Peyer's patch (tissue), 4 donors: ENCODE measurements at regions not wholly inside any gene's neighbourhood (a gene's known extent, or its start where the extent isn't known, plus 50 kb on each side); places are given as distances from the start of the nearest gene placed in this dataset.
A peak's percentile ranks its signal among the peaks of the same experiment; 100 is the strongest.

ENCODE experiments used
- DNase-seq, 3 donors: peaks; one replicate each; pipeline ENCODE4 v3.0.0-alpha.2; 2017 to 2019
- H3K27ac ChIP-seq, 4 donors: fragments of 200-600 bp; sonication (generic); one replicate each; pipeline ENCODE4 v1.5.1; 2016 to 2019
- H3K27me3 ChIP-seq, 2 donors: fragments of 200-600 bp; sonication (generic); one replicate each; pipeline ENCODE4 v1.5.1; 2019
- H3K36me3 ChIP-seq, 3 donors: fragments of 200-600 bp; sonication (generic); one replicate each; pipeline ENCODE4 v1.5.1; 2016 to 2019
- H3K4me1 ChIP-seq, 4 donors: fragments of 200-600 bp; sonication (generic); one replicate each; pipeline ENCODE4 v1.5.1; 2016 to 2019
- H3K4me3 ChIP-seq, 4 donors: fragments of 200-600 bp; sonication (generic); 1 replicate in 3 of 4; 2 replicates in 1 of 4; pipeline ENCODE4 v1.5.1; 2016 to 2019; ENCODE audit warnings: mild to moderate bottlenecking in 1 of 4
- H3K9me3 ChIP-seq, 4 donors: fragments of 200-600 bp; sonication (generic); one replicate each; pipeline ENCODE4 v1.5.1; 2016 to 2019; ENCODE audit warnings: mild to moderate bottlenecking in 1 of 4
- POLR2A ChIP-seq, 2 donors: fragments of 450-650 bp; IDR thresholded peaks; one replicate each; pipeline ENCODE4 v1.5.1; 2017; ENCODE audit warnings: antibody characterized with exemption in 2 of 2, mild to moderate bottlenecking in 2 of 2, moderate library complexity in 2 of 2
- TF ChIP-seq, protein P1 (sequence below), 6 experiments: fragments of 450-650 bp in 4 of 6; fragments of 200-600 bp in 2 of 6; sonication (generic) in 1 of 6; IDR thresholded peaks; one replicate each; pipeline ENCODE4 v1.5.1; 2017 to 2019; ENCODE audit warnings: antibody characterized with exemption in 6 of 6, mild to moderate bottlenecking in 3 of 6, moderate library complexity in 1 of 6

DNA sequence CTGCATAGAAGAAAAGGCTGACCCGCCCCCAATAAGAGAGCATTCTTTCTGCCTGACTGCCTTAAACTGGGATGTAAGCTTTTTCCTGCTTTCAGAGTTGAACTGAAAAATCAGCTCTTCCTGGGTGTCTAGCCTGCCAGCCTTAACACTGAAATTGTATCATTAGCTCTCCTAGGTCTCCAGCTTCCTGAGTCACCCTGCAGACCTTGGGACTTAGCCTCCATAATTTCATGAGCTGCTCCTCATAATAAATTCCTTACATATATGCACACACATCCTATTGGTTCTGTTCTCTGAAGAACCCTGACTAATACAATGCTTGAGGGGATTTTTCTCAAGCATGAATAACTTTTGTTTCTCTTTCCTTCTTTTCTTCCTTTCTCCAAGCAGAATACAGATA, 76.4 kb upstream of the FAR2 start:
- no peaks in the 10 kb centered on the region for H3K27me3 ChIP-seq
- no peak for DNase-seq
- no peaks in the 10 kb centered on the region for H3K4me1 ChIP-seq
- no peak overlapping the region for H3K27ac ChIP-seq
- no peaks in the 10 kb centered on the region for H3K36me3 ChIP-seq
- no peak overlapping the region for H3K4me3 ChIP-seq
- H3K9me3 ChIP-seq = no peaks in the 10 kb centered on the region
- TF ChIP-seq, protein P1, sequence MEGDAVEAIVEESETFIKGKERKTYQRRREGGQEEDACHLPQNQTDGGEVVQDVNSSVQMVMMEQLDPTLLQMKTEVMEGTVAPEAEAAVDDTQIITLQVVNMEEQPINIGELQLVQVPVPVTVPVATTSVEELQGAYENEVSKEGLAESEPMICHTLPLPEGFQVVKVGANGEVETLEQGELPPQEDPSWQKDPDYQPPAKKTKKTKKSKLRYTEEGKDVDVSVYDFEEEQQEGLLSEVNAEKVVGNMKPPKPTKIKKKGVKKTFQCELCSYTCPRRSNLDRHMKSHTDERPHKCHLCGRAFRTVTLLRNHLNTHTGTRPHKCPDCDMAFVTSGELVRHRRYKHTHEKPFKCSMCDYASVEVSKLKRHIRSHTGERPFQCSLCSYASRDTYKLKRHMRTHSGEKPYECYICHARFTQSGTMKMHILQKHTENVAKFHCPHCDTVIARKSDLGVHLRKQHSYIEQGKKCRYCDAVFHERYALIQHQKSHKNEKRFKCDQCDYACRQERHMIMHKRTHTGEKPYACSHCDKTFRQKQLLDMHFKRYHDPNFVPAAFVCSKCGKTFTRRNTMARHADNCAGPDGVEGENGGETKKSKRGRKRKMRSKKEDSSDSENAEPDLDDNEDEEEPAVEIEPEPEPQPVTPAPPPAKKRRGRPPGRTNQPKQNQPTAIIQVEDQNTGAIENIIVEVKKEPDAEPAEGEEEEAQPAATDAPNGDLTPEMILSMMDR (IDR thresholded peaks at IDR 0.05) = no peak
- no peak for TF ChIP-seq POLR2A (IDR thresholded peaks at IDR 0.05)

DNA sequence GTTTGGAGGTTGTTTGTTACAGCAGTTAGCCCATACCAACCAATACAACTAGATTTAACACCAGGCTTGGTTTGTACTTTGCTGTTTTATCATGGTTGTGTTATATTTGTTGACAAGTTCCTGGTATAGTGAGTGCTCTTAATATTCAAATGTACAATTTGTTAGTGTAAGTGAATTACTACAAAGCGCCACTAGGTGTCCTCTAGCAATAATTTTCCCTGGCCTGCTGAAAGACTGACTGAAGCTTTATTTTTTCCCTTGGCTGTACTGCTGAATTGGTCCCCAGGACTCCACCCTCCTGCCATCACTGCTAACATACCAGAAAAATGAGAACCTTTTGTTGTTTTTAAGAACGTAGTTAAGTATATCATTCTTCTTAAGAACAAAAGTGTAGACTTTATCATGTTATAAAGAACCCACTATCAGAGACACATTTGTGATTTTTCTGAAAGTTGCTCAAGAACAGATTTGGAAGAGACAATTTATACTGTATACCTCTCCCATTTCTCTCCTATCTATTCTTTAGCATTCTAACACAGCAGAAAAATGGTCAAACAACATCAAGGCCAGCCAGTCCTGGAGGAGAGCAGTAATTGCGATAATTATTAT, 75.3 kb upstream of the FAR2 start:
- Histone ChIP-seq H3K9me3 (no peaks in the 10 kb centered on the region), H3K36me3 (no peaks in the 10 kb centered on the region), H3K27ac (no peak overlapping the region), H3K4me1 (no peaks in the 10 kb centered on the region), H3K27me3 (no peaks in the 10 kb centered on the region), H3K4me3 (no peak overlapping the region)
- no peak for DNase-seq
- no peak for TF ChIP-seq POLR2A (IDR thresholded peaks at IDR 0.05)
- TF ChIP-seq, protein P1 (IDR thresholded peaks at IDR 0.05) = peak; percentile 26 to 84 (median 78)

DNA sequence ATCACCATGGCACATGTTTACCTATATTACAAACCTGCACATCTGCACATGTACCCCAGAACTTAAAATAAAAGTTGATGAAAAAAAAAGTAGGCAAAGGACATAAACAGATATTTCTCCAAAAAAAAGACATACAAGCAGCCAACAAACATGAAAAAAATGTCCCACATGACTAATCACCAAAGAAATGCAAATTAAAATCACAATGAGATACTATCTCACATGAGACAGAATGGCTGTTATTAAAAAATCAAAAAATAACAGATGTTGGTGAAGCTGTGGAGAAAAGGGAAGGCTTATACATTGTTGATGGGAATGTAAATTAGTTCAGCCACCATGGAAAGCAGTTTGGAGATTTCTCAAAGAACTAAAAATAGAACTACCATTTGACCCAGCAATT, 68.0 kb upstream of the FAR2 start:
- Histone ChIP-seq H3K27me3 (no peaks in the 10 kb centered on the region), H3K36me3 (no peaks in the 10 kb centered on the region), H3K9me3 (no peaks in the 10 kb centered on the region), H3K27ac (no peak overlapping the region), H3K4me1 (no peaks in the 10 kb centered on the region), H3K4me3 (no peak overlapping the region)
- DNase-seq = no peak
- TF ChIP-seq POLR2A (IDR thresholded peaks at IDR 0.05) = no peak
- TF ChIP-seq, protein P1 (IDR thresholded peaks at IDR 0.05) = no peak

DNA sequence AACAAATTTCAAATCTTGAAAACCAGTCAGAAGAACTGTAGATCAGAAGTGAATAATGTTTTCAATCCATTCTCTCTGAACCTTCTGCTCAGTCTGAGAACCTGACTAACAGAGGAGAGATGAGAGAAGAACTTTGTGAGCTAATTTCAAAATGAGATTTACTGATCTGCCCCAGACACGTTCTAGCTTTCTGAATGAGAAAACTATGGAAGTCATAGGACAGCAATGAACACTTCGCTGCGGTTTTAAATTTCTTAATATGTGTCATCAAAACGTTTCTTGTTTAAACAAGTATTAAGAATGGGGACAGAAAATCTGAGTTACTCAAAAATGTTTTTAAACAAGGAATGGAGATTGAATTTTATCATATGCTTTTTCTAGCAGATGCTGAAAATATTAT, 66.6 kb upstream of the FAR2 start:
- H3K9me3 ChIP-seq = no peaks in the 10 kb centered on the region
- H3K27me3 ChIP-seq = no peaks in the 10 kb centered on the region
- DNase-seq = no peak
- TF ChIP-seq POLR2A (IDR thresholded peaks at IDR 0.05) = no peak
- TF ChIP-seq, protein P1 (IDR thresholded peaks at IDR 0.05) = no peak
- H3K27ac ChIP-seq = no peak overlapping the region
- no peaks in the 10 kb centered on the region for H3K36me3 ChIP-seq
- no peak overlapping the region for H3K4me3 ChIP-seq
- no peaks in the 10 kb centered on the region for H3K4me1 ChIP-seq

DNA sequence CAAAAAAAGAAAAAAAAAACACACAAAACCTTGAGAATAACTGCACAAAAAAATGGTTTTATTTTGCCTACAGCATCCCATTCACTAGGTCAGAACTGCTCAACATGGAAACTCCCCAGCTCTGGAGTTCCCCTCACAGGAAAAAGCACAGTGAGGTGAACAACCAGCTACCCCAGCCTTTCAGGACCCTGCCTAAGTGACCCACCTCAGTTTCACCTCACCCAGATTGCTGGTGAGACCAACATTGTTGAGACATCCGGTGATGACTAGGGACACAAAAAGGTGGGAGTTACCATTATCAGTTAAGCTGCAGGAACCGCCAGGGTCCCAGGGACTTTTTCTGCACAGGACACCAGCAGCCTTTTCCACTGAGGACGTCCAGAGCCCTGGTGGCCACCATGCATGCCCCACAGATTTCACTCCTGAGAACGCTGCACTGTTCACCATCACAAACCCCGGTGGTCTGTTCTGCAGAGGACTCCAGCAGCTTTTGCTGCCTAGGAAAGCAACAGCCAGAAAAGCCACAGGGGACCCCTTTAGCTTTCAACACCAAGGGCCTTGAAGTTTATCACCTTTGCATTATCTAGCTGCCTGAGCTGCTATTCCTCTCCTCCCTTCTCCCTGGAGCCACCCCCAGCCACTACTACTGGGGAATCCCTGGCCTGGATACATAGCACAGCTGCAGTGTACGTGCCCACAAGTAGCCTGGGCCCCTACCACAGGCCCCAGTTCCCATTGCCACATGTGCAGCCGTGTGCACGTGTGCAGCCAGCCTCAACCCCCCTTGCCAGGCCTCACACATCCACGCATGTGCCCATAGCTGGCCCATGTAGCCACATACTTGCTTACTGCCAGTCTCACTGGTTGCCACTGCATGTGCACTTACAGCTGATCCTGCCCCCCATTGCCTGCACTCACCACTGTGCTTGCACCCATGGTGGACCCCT, 62.5 kb upstream of the FAR2 start:
- no peaks in the 10 kb centered on the region for H3K27me3 ChIP-seq
- H3K9me3 ChIP-seq = no peaks in the 10 kb centered on the region
- H3K27ac ChIP-seq = no peak overlapping the region
- H3K4me3 ChIP-seq = no peak overlapping the region
- H3K4me1 ChIP-seq = no peaks in the 10 kb centered on the region
- H3K36me3 ChIP-seq = no peaks in the 10 kb centered on the region
- TF ChIP-seq, protein P1 (IDR thresholded peaks at IDR 0.05) = no peak
- TF ChIP-seq POLR2A (IDR thresholded peaks at IDR 0.05) = no peak
- DNase-seq = no peak
